ENCODE measurements at regions not wholly inside any gene's neighbourhood (a gene's known extent, or its start where the extent isn't known, plus 50 kb on each side); places are given as distances from the start of the nearest gene placed in this dataset.

- Histone ChIP-seq H3K4me1 (no peaks in the 10 kb centered on the region), H3K4me3 (ENCODE audit: low read depth, low read length) (no peak overlapping the region), H3K27me3 (replicated peaks; ENCODE audit: control insufficient read depth, insufficient read depth, low read length) (no peaks in the 10 kb centered on the region), H3K9me3 (no peaks in the 10 kb centered on the region), H3K36me3 (ENCODE audit: control insufficient read depth, insufficient read depth, low read length) (no peaks in the 10 kb centered on the region)
- ChIA-PET POLR2A (no interaction called here), CTCF (interaction anchor here (1.2 kb wide), 1 partner anchor 8 kb away, joined by 4 read pairs; no protein-coding TSS in a partner anchor)
- DNase-seq, result no peak
- Mint-ChIP-seq H3K27ac (ENCODE audit: unreplicated experiment) (no peak overlapping the region), H3K9me3 (ENCODE audit: unreplicated experiment) (no peaks in the 10 kb centered on the region), H3K4me3 (ENCODE audit: unreplicated experiment) (no peak overlapping the region), H3K36me3 (ENCODE audit: insufficient read depth, unreplicated experiment) (no peaks in the 10 kb centered on the region), H3K27me3 (ENCODE audit: insufficient read depth, unreplicated experiment) (no peaks in the 10 kb centered on the region), H3K4me1 (ENCODE audit: low read depth, unreplicated experiment) (no peaks in the 10 kb centered on the region)
- no TSS peak for BruUV-seq (replicated peaks)
- TF ChIP-seq CTCF (IDR thresholded peaks at IDR 0.05; ENCODE audit: insufficient read depth in 1 of 2, low read depth in 1 of 2, low read length in 1 of 2, severe bottlenecking in 1 of 2, unreplicated experiment in 1 of 2), result no peak
- intact Hi-C loops (cut with micrococcal nuclease; ENCODE audit: unreplicated experiment), result no loop called here
These were observed 386.0 kb upstream of the RARB start for GRCh38 chr3:25041871-25042584.

GRCh38 chr3:25043177-25043576 is 384.9 kb upstream of the RARB start:
- H3K4me3 ChIP-seq (ENCODE audit: low read depth, low read length), result no peak overlapping the region
- no peaks in the 10 kb centered on the region for H3K9me3 ChIP-seq
- H3K4me1 ChIP-seq, result no peaks in the 10 kb centered on the region
- no peaks in the 10 kb centered on the region for H3K27me3 Mint-ChIP-seq (ENCODE audit: insufficient read depth, unreplicated experiment)
- H3K4me3 Mint-ChIP-seq (ENCODE audit: unreplicated experiment), result no peak overlapping the region
- H3K9me3 Mint-ChIP-seq (ENCODE audit: unreplicated experiment), result no peaks in the 10 kb centered on the region
- TF ChIP-seq CTCF (IDR thresholded peaks at IDR 0.05; ENCODE audit: insufficient read depth in 1 of 2, low read depth in 1 of 2, low read length in 1 of 2, severe bottlenecking in 1 of 2, unreplicated experiment in 1 of 2), result no peak
- no peaks in the 10 kb centered on the region for H3K36me3 ChIP-seq (ENCODE audit: control insufficient read depth, insufficient read depth, low read length)
- ChIA-PET POLR2A (no interaction called here), CTCF (interaction anchor here (1.2 kb wide), 1 partner anchor 9 kb away, joined by 4 read pairs; no protein-coding TSS in a partner anchor)
- no peaks in the 10 kb centered on the region for H3K4me1 Mint-ChIP-seq (ENCODE audit: low read depth, unreplicated experiment)
- no peaks in the 10 kb centered on the region for H3K36me3 Mint-ChIP-seq (ENCODE audit: insufficient read depth, unreplicated experiment)
- no peak for DNase-seq
- BruUV-seq (replicated peaks), result no TSS peak
- intact Hi-C loops (cut with micrococcal nuclease; ENCODE audit: unreplicated experiment), result no loop called here
- no peaks in the 10 kb centered on the region for H3K27me3 ChIP-seq (replicated peaks; ENCODE audit: control insufficient read depth, insufficient read depth, low read length)
- no peak overlapping the region for H3K27ac Mint-ChIP-seq (ENCODE audit: unreplicated experiment)

GRCh38 chr3:25043749-25044148 is 384.3 kb upstream of the RARB start:
- ChIA-PET POLR2A (no interaction called here), CTCF (no interaction called here)
- no peaks in the 10 kb centered on the region for H3K9me3 Mint-ChIP-seq (ENCODE audit: unreplicated experiment)

More at GRCh38 chr3:25043749-25044148, 384.3 kb upstream of the RARB start:
- Histone ChIP-seq H3K27me3 (replicated peaks; ENCODE audit: control insufficient read depth, insufficient read depth, low read length) (no peaks in the 10 kb centered on the region), H3K4me3 (ENCODE audit: low read depth, low read length) (no peak overlapping the region), H3K4me1 (no peaks in the 10 kb centered on the region), H3K36me3 (ENCODE audit: control insufficient read depth, insufficient read depth, low read length) (no peaks in the 10 kb centered on the region), H3K9me3 (no peaks in the 10 kb centered on the region)
- intact Hi-C loops (cut with micrococcal nuclease; ENCODE audit: unreplicated experiment), result no loop called here
- BruUV-seq (replicated peaks), result no TSS peak
- TF ChIP-seq CTCF (IDR thresholded peaks at IDR 0.05; ENCODE audit: insufficient read depth in 1 of 2, low read depth in 1 of 2, low read length in 1 of 2, severe bottlenecking in 1 of 2, unreplicated experiment in 1 of 2), result no peak
- DNase-seq, result no peak
- no peak overlapping the region for H3K27ac Mint-ChIP-seq (ENCODE audit: unreplicated experiment)
- no peaks in the 10 kb centered on the region for H3K4me1 Mint-ChIP-seq (ENCODE audit: low read depth, unreplicated experiment)
- H3K27me3 Mint-ChIP-seq (ENCODE audit: insufficient read depth, unreplicated experiment), result no peaks in the 10 kb centered on the region
- H3K4me3 Mint-ChIP-seq (ENCODE audit: unreplicated experiment), result no peak overlapping the region
- no peaks in the 10 kb centered on the region for H3K36me3 Mint-ChIP-seq (ENCODE audit: insufficient read depth, unreplicated experiment)

Data from Caco-2 (cell line).